Heart left ventricle (tissue), 16 donors: ENCODE measurements at regions not wholly inside any gene's neighbourhood (a gene's known extent, or its start where the extent isn't known, plus 50 kb on each side); places are given as distances from the start of the nearest gene placed in this dataset.

Experiments used
- ATAC-seq, 4 donors: fragments of 200-7000 bp; cut with Tn5 transposase; one replicate each; pipeline ENCODE4 v1.9.1; 2020 to 2022; ENCODE audit warnings: moderate library complexity in 4 of 4, mild to moderate bottlenecking in 3 of 4, moderate number of reproducible peaks in 1 of 4
- DNase-seq, 5 donors: peaks; one replicate each; pipeline ENCODE4 v3.0.0-alpha.2; 2020
- H3K27ac ChIP-seq, 12 donors: fragments of 200-600 bp; sonication (generic) in 4 of 12; one replicate each; pipeline versions ENCODE4 v1.5.0 to v1.8.0; 2016 to 2022; ENCODE audit warnings: mild to moderate bottlenecking in 2 of 12
- H3K27me3 ChIP-seq, 9 donors: fragments of 200-600 bp; sonication (generic) in 2 of 9; one replicate each; pipeline versions ENCODE4 v1.5.1 to v1.8.0; 2016 to 2022; ENCODE audit warnings: mild to moderate bottlenecking in 3 of 9
- H3K36me3 ChIP-seq, 9 donors: fragments of 200-600 bp; sonication (generic) in 2 of 9; one replicate each; pipeline versions ENCODE4 v1.5.0 to v1.8.0; 2018 to 2022; ENCODE audit warnings: mild to moderate bottlenecking in 2 of 9
- H3K4me1 ChIP-seq, 12 donors: fragments of 200-600 bp; sonication (generic) in 4 of 12; one replicate each; pipeline versions ENCODE4 v1.5.0 to v1.8.0; 2016 to 2022; ENCODE audit warnings: mild to moderate bottlenecking in 3 of 12
- H3K4me3 ChIP-seq, 12 donors: fragments of 200-600 bp; sonication (generic) in 4 of 12; one replicate each; pipeline versions ENCODE4 v1.5.0 to v1.8.0; 2017 to 2022; ENCODE audit warnings: mild to moderate bottlenecking in 9 of 12, moderate library complexity in 4 of 12
- H3K9me3 ChIP-seq, 12 donors: fragments of 200-600 bp; sonication (generic) in 4 of 12; one replicate each; pipeline versions ENCODE4 v1.5.0 to v1.8.0; 2016 to 2022; ENCODE audit warnings: mild to moderate bottlenecking in 1 of 12
- POLR2A ChIP-seq, 2 donors: fragments of 450-650 bp; IDR thresholded peaks; one replicate each; pipeline ENCODE4 v1.6.1; 2017; ENCODE audit warnings: antibody characterized with exemption in 2 of 2, mild to moderate bottlenecking in 2 of 2, moderate library complexity in 2 of 2
- WGBS, 4 donors: extraction: QIAGEN DNeasy Blood & Tissue Kit in 2 of 4; methylation state at CpG; one replicate each; pipeline versions ENCODE4 v1.1.5 to v1.1.7; 2013 to 2018; 5-methylcytosine and 5-hydroxymethylcytosine counted together
- intact Hi-C, 10 donors: fragments of 100-400 bp; cut with DNase I; formaldehyde crosslinking; loops; one replicate each; pipeline versions ENCODE4 v1.11.1 to v1.14.2; 2022
- TF ChIP-seq, protein P1 (sequence below), 12 donors: fragments of 200-600 bp; sonication (generic) in 4 of 12; IDR thresholded peaks; one replicate each; pipeline versions ENCODE4 v1.5.0 to v1.8.0; 2018 to 2022; ENCODE audit warnings: antibody characterized with exemption in 12 of 12, mild to moderate bottlenecking in 5 of 12
- donor health status: ischemic (EF 13 %, LVEDD 7.1; RV severe dilation, severe dysfunction).
- donor health status: healthy with polysubstance abuse.
- donor health status: DM: no; HTN: yes; CAD: no.
- donor health status: DM: no; HTN: no; CAD: no.
- donor health status: ischemic (EF 25% LVEDD 6.9; RV normal size, moderate dysfunction).
- donor health status: ischemic (EF 25% LVEDD 5.7; RV mildly dilated, moderate dysfunction).
- donor health status: healthy.
- donor health status: DM: yes; HTN: yes; CAD: no.
- donor health status: ischemic (EF 35%, LVEDD 5.7; RV mildly dilated, moderate dysfunction).
- donor health status: nonischemic (EF 11% LVEDD 7.7; RV severe dilation, severe dysfunction).
- donor health status: DM: yes; HTN: yes; CAD: no.
- donor health status: PGD.
- donor health status: ischemic (EF 29% LVEDD 5.4; RV normal size, mild dysfunction).
- donor health status: nonischemic (EF 23%, LVEDD 6.1; RV moderate dilation, normal function).

DNA sequence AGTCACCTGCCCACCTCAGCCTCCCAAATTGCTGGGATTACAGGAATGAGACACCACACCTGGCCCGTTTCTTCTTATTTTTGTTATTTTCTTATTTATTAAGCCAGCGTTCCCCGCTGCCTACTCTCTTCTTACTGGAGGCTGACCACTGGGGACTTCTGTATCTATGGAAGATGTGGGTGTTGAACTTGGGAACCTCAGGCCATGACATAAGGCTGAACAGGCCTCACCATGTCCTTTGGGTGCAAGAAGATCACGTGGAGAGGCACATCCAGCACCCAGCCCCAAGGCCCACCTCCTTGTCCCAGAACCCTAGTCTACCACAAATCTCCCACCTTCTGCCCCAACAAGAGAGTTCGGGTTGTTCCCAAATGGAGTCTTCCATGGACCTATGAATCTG is 59.4 kb upstream of the NEK6 start:
- Histone ChIP-seq H3K27me3 (no peaks in the 10 kb centered on the region), H3K9me3 (peaks cover 0 to 21% (median 2%) of the 10 kb centered on the region in 12 donors), H3K36me3 (no peaks in the 10 kb centered on the region), H3K4me3 (no peak overlapping the region), H3K4me1 (peaks cover 0 to 34% (median 1%) of the 10 kb centered on the region in 12 donors), H3K27ac (peak overlapping the region in 1 of 12 donors; percentile 84)
- ATAC-seq: no peak
- intact Hi-C loops: no loop called here
- WGBS, 4 donors: 82 to 93% (median 90%) methylated on average over 5 of the region's 5 CpGs
- DNase-seq: no peak
- no peak for TF ChIP-seq POLR2A (IDR thresholded peaks at IDR 0.05)
- TF ChIP-seq, protein P1, sequence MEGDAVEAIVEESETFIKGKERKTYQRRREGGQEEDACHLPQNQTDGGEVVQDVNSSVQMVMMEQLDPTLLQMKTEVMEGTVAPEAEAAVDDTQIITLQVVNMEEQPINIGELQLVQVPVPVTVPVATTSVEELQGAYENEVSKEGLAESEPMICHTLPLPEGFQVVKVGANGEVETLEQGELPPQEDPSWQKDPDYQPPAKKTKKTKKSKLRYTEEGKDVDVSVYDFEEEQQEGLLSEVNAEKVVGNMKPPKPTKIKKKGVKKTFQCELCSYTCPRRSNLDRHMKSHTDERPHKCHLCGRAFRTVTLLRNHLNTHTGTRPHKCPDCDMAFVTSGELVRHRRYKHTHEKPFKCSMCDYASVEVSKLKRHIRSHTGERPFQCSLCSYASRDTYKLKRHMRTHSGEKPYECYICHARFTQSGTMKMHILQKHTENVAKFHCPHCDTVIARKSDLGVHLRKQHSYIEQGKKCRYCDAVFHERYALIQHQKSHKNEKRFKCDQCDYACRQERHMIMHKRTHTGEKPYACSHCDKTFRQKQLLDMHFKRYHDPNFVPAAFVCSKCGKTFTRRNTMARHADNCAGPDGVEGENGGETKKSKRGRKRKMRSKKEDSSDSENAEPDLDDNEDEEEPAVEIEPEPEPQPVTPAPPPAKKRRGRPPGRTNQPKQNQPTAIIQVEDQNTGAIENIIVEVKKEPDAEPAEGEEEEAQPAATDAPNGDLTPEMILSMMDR (IDR thresholded peaks at IDR 0.05): no peak

DNA sequence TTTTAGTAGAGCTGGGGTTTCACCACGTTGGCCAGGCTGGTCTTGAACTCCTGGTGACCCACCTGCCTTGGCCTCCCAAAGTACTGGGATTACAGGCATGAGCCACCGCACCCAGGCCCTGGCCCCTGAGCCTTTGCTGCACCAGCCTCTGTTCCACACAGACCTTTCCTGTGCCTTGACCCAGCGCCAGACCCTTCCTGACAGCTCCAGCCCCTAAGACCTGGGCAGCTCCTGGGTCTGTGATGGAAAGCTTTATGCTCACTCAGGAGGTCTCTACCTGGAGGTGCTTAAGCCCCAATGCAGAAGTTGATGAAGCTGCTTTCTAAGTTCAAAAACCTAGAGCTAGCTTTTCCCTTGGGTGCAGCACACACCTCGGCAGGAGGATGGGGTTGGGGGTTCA is 58.8 kb upstream of the NEK6 start:
- Histone ChIP-seq H3K36me3 (no peaks in the 10 kb centered on the region), H3K27ac (no peak overlapping the region), H3K4me1 (peaks cover 0 to 40% (median 1%) of the 10 kb centered on the region in 12 donors), H3K4me3 (no peak overlapping the region), H3K27me3 (no peaks in the 10 kb centered on the region), H3K9me3 (peaks cover 0 to 20% (median 2%) of the 10 kb centered on the region in 12 donors)
- intact Hi-C loops: no loop called here
- DNase-seq (no peak), ATAC-seq (no peak)
- TF ChIP-seq, protein P1 (IDR thresholded peaks at IDR 0.05): no peak
- TF ChIP-seq POLR2A (IDR thresholded peaks at IDR 0.05): no peak
- WGBS, 4 donors: 83 to 91% (median 86%) methylated on average over 4 of the region's 4 CpGs

DNA sequence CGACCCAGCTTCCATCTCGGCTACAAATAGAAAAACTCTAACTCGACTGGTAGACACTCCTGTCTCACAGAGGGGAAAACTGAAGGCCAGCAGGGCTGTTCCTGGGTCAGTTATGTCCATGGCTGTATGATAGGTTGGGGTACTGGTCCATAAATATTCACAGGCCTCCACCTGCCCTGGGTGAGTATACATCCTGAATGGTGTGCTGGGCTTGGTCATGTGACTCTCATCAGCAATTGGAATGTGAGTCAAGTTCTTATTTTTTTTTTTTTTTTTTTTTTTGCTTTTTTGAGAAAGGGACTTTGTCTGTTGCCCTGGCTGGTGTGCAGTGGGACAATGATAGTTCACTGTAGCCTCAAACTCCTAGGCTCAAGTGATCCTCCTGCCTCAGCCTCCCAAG is 58.3 kb upstream of the NEK6 start:
- WGBS, 4 donors: 75 to 86% (median 83%) methylated on average over 3 of the region's 3 CpGs
- no peak overlapping the region for H3K4me3 ChIP-seq
- no peak for TF ChIP-seq POLR2A (IDR thresholded peaks at IDR 0.05)
- TF ChIP-seq, protein P1 (IDR thresholded peaks at IDR 0.05): no peak
- no peak overlapping the region for H3K27ac ChIP-seq
- DNase-seq: no peak
- ATAC-seq: no peak
- H3K4me1 ChIP-seq: peaks cover 0 to 42% (median 1%) of the 10 kb centered on the region in 12 donors
- H3K27me3 ChIP-seq: no peaks in the 10 kb centered on the region
- intact Hi-C loops: no loop called here
- peaks cover 0 to 18% (median 1%) of the 10 kb centered on the region in 12 donors for H3K9me3 ChIP-seq
- no peaks in the 10 kb centered on the region for H3K36me3 ChIP-seq

DNA sequence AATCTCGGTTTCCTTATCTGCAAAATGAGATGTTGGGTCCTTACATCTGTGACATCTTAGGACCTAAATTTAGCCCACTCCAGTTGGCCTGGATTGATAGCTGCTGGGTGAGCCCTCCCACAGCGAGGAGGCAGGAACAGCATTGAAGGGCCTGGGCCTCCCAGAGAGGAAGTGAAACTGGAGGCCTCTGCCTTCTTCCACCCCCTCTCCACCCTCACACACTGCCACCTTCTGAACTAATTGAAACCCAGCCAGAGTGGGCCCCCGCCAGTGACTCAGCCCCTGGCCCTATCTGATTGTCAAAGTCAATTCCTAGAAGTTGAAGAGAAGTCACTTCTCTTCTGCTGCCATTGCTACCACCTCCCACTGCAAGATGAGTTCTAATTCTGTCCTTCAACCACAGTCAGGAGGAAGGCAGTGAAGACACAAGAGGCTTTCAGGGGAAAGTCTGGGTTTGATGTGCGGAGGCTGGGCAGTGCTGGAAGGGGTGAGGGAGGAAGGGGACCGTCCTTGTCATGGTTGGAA is 55.2 kb upstream of the NEK6 start:
- TF ChIP-seq POLR2A (IDR thresholded peaks at IDR 0.05): no peak
- TF ChIP-seq, protein P1 (IDR thresholded peaks at IDR 0.05): no peak
- Histone ChIP-seq H3K4me1 (peaks cover 0 to 56% (median 1%) of the 10 kb centered on the region in 12 donors), H3K27ac (peak overlapping the region in 1 of 12 donors; percentile 85), H3K36me3 (no peaks in the 10 kb centered on the region), H3K27me3 (no peaks in the 10 kb centered on the region), H3K4me3 (peak overlapping the region in 1 of 12 donors; percentile 19), H3K9me3 (no peaks in the 10 kb centered on the region)
- 64 to 74% (median 69%) methylated on average over 4 to 5 of the region's 5 CpGs for WGBS, 4 donors
- intact Hi-C loops: no loop called here
- peak; percentile 47 to 86 (median 84) for ATAC-seq
- DNase-seq: peak; percentile 45 to 67 (median 50)
